SH-SY5Y (cell line): ENCODE measurements at regions not wholly inside any gene's neighbourhood (a gene's known extent, or its start where the extent isn't known, plus 50 kb on each side); places are given as distances from the start of the nearest gene placed in this dataset.

Experiments used
- GATA2 ChIP-seq: IDR thresholded peaks from 2 replicates; pipeline ENCODE4 v1.6.1; 2011; ENCODE audit warnings: mild to moderate bottlenecking, low read depth, low read length
- GATA3 ChIP-seq: IDR thresholded peaks from 2 replicates; pipeline ENCODE4 v1.6.1; 2011; ENCODE audit warnings: low read depth, mild to moderate bottlenecking, low read length, moderate library complexity

DNA sequence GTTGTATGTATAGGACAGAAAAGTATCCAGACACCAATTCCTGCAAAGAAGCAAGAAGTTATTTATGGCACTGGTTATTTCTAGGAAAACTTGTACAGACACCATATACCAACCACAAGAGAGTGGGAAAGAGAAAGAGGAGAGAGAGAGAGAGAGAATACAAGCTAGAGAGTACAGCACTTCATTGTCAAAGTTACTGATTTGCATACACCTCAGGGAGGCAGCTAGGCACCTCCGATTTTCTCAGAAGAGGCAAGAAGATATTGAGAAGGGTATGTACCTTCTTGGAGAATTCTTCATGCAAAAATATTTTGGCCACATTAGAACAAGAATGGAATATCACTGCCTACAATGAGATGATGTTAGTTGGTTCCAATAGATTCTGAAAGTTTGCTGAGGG lies 333.9 kb upstream of the PIK3C3 start:
- TF ChIP-seq GATA2 (no peak), GATA3 (no peak)
